ENCODE measurements at regions not wholly inside any gene's neighbourhood (a gene's known extent, or its start where the extent isn't known, plus 50 kb on each side); places are given as distances from the start of the nearest gene placed in this dataset.

DNA sequence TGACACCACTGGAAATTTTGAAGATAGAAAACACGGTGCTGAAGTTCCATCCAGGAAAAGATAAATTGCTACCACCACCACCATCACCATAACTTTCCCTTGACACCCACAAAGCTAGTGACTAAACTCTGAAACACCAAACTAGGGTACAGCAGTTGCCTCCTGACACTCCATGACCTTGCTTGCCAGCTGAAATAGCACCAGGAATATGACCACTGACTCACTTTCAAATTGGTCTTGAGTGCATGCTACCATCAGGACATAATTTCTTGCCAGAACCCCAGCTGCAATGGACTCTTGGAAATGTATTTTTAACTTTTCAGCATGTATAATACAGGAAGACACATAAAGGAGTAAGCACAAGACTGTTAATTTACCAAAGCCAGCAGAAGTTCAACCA is 283.3 kb downstream of the CENPC start:
- TF ChIP-seq, protein P1, sequence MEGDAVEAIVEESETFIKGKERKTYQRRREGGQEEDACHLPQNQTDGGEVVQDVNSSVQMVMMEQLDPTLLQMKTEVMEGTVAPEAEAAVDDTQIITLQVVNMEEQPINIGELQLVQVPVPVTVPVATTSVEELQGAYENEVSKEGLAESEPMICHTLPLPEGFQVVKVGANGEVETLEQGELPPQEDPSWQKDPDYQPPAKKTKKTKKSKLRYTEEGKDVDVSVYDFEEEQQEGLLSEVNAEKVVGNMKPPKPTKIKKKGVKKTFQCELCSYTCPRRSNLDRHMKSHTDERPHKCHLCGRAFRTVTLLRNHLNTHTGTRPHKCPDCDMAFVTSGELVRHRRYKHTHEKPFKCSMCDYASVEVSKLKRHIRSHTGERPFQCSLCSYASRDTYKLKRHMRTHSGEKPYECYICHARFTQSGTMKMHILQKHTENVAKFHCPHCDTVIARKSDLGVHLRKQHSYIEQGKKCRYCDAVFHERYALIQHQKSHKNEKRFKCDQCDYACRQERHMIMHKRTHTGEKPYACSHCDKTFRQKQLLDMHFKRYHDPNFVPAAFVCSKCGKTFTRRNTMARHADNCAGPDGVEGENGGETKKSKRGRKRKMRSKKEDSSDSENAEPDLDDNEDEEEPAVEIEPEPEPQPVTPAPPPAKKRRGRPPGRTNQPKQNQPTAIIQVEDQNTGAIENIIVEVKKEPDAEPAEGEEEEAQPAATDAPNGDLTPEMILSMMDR (conservative IDR thresholded peaks at IDR 0.05 in 1 of 2, IDR thresholded peaks at IDR 0.05 in 1 of 2; ENCODE audit: low read depth in 1 of 2, low read length in 2 of 2) = no peak
- no peak for TF ChIP-seq EZH2 (IDR thresholded peaks at IDR 0.05; ENCODE audit: low read length, missing control alignments)
